ENCODE measurements at regions not wholly inside any gene's neighbourhood (a gene's known extent, or its start where the extent isn't known, plus 50 kb on each side); places are given as distances from the start of the nearest gene placed in this dataset.

DNA sequence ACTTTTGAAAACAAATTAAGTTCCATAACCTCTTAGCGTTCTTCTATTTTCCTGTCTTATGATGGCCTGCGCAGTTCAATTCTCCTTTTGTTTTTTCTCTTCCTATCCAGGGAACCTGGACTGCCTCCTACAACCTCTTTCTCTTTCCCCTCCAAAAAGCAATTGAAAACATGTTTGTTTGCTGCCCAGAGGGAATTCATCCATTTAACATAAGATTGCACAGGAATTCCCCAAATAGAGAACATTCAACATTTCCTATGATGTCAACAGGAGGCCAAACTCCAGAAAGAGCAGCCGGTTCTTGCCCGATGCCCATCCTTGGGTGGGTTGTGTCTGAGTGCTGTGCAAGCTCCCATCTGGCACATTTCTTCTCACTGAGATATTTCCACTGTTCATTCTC lies 94.2 kb upstream of the NRP1 start:
- POLR2A ChIA-PET (ENCODE audit: low non-redundant PET): no interaction called here
- Histone ChIP-seq H3K36me3 (ENCODE audit: insufficient read depth, low read length, poor library complexity, severe bottlenecking) (no peaks in the 10 kb centered on the region), H3K9me3 (ENCODE audit: low read depth, low read length, poor library complexity, severe bottlenecking) (no peaks in the 10 kb centered on the region), H3K4me1 (ENCODE audit: insufficient read depth, low read length, poor library complexity, severe bottlenecking) (no peaks in the 10 kb centered on the region), H3K27ac (ENCODE audit: low read depth, low read length, poor library complexity, severe bottlenecking) (no peak overlapping the region), H3K4me3 (ENCODE audit: low read depth, low read length, poor library complexity, severe bottlenecking) (no peak overlapping the region), H3K27me3 (replicated peaks; ENCODE audit: insufficient read depth, low read depth, low read length, poor library complexity) (no peaks in the 10 kb centered on the region)
- intact Hi-C loops (cut with micrococcal nuclease; ENCODE audit: unreplicated experiment): no loop called here
- CTCF ChIA-PET: no interaction called here
- no peak for TF ChIP-seq EZH2 (IDR thresholded peaks at IDR 0.05; ENCODE audit: borderline replicate concordance, low read depth, low read length, poor library complexity, severe bottlenecking)
- TF ChIP-seq, protein P1, sequence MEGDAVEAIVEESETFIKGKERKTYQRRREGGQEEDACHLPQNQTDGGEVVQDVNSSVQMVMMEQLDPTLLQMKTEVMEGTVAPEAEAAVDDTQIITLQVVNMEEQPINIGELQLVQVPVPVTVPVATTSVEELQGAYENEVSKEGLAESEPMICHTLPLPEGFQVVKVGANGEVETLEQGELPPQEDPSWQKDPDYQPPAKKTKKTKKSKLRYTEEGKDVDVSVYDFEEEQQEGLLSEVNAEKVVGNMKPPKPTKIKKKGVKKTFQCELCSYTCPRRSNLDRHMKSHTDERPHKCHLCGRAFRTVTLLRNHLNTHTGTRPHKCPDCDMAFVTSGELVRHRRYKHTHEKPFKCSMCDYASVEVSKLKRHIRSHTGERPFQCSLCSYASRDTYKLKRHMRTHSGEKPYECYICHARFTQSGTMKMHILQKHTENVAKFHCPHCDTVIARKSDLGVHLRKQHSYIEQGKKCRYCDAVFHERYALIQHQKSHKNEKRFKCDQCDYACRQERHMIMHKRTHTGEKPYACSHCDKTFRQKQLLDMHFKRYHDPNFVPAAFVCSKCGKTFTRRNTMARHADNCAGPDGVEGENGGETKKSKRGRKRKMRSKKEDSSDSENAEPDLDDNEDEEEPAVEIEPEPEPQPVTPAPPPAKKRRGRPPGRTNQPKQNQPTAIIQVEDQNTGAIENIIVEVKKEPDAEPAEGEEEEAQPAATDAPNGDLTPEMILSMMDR (conservative IDR thresholded peaks at IDR 0.05; ENCODE audit: low read depth, low read length): no peak
- BruUV-seq (replicated peaks): no TSS peak
- no peak for DNase-seq (ENCODE audit: low spot score)

DNA sequence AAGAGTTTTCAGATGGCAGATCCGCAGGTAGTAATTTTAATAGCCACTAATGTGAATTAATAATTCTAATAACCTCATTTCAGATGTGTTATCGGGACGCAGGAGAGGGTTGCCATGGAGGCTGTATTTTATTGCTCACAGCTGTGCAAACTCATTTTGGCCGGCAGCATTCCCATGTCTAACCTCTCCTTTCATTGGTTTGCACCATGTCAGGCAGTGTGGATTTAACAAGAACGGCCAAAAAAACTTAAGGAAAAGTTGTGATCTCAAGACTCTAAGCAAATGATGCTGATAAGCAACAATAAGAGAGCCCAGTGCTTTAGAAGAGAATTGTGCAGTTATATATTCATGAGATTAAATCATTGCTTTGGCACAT lies 88.7 kb upstream of the NRP1 start:
- H3K9me3 ChIP-seq (ENCODE audit: low read depth, low read length, poor library complexity, severe bottlenecking): no peaks in the 10 kb centered on the region
- intact Hi-C loops (cut with micrococcal nuclease; ENCODE audit: unreplicated experiment): no loop called here
- H3K27me3 ChIP-seq (replicated peaks; ENCODE audit: insufficient read depth, low read depth, low read length, poor library complexity): no peaks in the 10 kb centered on the region
- H3K36me3 ChIP-seq (ENCODE audit: insufficient read depth, low read length, poor library complexity, severe bottlenecking): no peaks in the 10 kb centered on the region
- ChIA-PET CTCF (no interaction called here), POLR2A (ENCODE audit: low non-redundant PET) (no interaction called here)
- BruUV-seq (replicated peaks): no TSS peak
- DNase-seq (ENCODE audit: low spot score): no peak
- H3K27ac ChIP-seq (ENCODE audit: low read depth, low read length, poor library complexity, severe bottlenecking): no peak overlapping the region
- H3K4me1 ChIP-seq (ENCODE audit: insufficient read depth, low read length, poor library complexity, severe bottlenecking): peaks cover 8% of the 10 kb centered on the region
- TF ChIP-seq EZH2 (IDR thresholded peaks at IDR 0.05; ENCODE audit: borderline replicate concordance, low read depth, low read length, poor library complexity, severe bottlenecking): no peak
- no peak overlapping the region for H3K4me3 ChIP-seq (ENCODE audit: low read depth, low read length, poor library complexity, severe bottlenecking)

DNA sequence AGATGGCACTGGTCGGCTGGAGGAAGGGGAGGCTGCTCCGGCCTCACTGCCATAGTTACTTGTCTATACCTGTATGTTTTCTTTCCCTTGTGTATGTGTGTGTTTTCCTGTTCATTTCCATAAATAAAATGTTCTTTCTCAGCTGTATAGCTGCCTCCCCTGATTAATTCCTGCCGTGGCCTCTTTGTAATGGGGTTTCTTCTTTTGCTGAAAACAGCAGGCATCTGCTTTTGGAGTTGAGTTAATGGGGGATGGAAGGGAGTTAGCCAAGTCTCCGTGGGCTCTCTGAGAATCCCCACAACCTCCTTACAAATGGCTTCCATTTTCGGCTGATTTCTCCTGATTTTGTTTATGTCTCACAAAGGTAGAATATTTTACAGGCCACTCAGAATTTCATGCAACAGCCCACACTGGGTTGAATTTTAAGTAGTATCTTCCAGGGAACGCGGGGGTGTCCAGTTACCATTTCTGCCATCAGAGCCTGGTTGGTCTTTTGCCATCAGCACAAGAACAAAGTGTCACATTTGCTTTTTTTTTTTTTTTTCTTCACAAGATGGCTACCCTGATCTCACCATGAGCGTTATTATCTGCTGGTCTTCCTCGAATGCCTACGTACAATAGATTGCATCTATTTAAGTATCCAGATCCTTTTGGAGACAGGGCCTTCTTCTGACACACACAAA lies 88.1 kb upstream of the NRP1 start:
- TF ChIP-seq EZH2 (IDR thresholded peaks at IDR 0.05; ENCODE audit: borderline replicate concordance, low read depth, low read length, poor library complexity, severe bottlenecking): no peak
- TF ChIP-seq, protein P1 (conservative IDR thresholded peaks at IDR 0.05; ENCODE audit: low read depth, low read length): no peak
- BruUV-seq (replicated peaks): no TSS peak
- intact Hi-C loops (cut with micrococcal nuclease; ENCODE audit: unreplicated experiment): no loop called here
- no peak overlapping the region for H3K27ac ChIP-seq (ENCODE audit: low read depth, low read length, poor library complexity, severe bottlenecking)
- H3K9me3 ChIP-seq (ENCODE audit: low read depth, low read length, poor library complexity, severe bottlenecking): no peaks in the 10 kb centered on the region
- DNase-seq (ENCODE audit: low spot score): no peak
- ChIA-PET POLR2A (ENCODE audit: low non-redundant PET) (no interaction called here), CTCF (no interaction called here)
- no peaks in the 10 kb centered on the region for H3K27me3 ChIP-seq (replicated peaks; ENCODE audit: insufficient read depth, low read depth, low read length, poor library complexity)
- no peak overlapping the region for H3K4me3 ChIP-seq (ENCODE audit: low read depth, low read length, poor library complexity, severe bottlenecking)
- H3K36me3 ChIP-seq (ENCODE audit: insufficient read depth, low read length, poor library complexity, severe bottlenecking): no peaks in the 10 kb centered on the region
- H3K4me1 ChIP-seq (ENCODE audit: insufficient read depth, low read length, poor library complexity, severe bottlenecking): peaks cover 8% of the 10 kb centered on the region
